ENCODE measurements at regions not wholly inside any gene's neighbourhood (a gene's known extent, or its start where the extent isn't known, plus 50 kb on each side); places are given as distances from the start of the nearest gene placed in this dataset.

- no peak overlapping the region for H3K4me3 Mint-ChIP-seq
- intact Hi-C loops (cut with micrococcal nuclease): no loop called here
- Histone ChIP-seq H3K79me2 (ENCODE audit: insufficient read depth, low read length) (no peaks in the 10 kb centered on the region), H3K27me3 (ENCODE audit: control insufficient read depth in 2 of 2, insufficient read depth in 2 of 2, low read length in 2 of 2) (no peaks in the 10 kb centered on the region), H3K4me1 (ENCODE audit: control insufficient read depth in 1 of 2, insufficient read depth in 2 of 2, low read length in 2 of 2) (no peaks in the 10 kb centered on the region), H4K20me1 (ENCODE audit: insufficient read depth, low read length) (no peaks in the 10 kb centered on the region), H3K4me3 (replicated peaks in 1 of 3; ENCODE audit: low read depth in 2 of 3, low read length in 3 of 3) (no peak overlapping the region), H3K4me2 (replicated peaks; ENCODE audit: extremely low read depth, low read length, poor library complexity, severe bottlenecking) (no peak overlapping the region), H2AFZ (ENCODE audit: insufficient read depth, low read depth, low read length, poor library complexity, severe bottlenecking) (no peak overlapping the region), H3K36me3 (replicated peaks in 1 of 2; ENCODE audit: control insufficient read depth in 1 of 2, insufficient read depth in 2 of 2, low read length in 2 of 2) (no peaks in the 10 kb centered on the region), H3K9me3 (replicated peaks in 1 of 2; ENCODE audit: control insufficient read depth in 1 of 2, insufficient read depth in 1 of 2, low read length in 2 of 2) (no peaks in the 10 kb centered on the region), H3K9ac (ENCODE audit: insufficient read depth, low read length, poor library complexity, severe bottlenecking) (no peak overlapping the region), H3K27ac (ENCODE audit: low read depth in 1 of 2, low read length in 2 of 2) (no peak overlapping the region)
- WGBS (ENCODE audit: insufficient coverage): 70% methylated on average over 2 of the region's 3 CpGs
- H3K9me3 Mint-ChIP-seq: peaks cover 0 to 1% (median 0%) of the 10 kb centered on the region in 7 donors
- TF ChIP-seq CTCF (IDR thresholded peaks at IDR 0.05): no peak
- DNase-seq: no peak
- H3K27me3 Mint-ChIP-seq (ENCODE audit: low read depth in 3 of 3): no peaks in the 10 kb centered on the region
- no peaks in the 10 kb centered on the region for H3K4me1 Mint-ChIP-seq
- H3K27ac Mint-ChIP-seq: no peak overlapping the region
- no peaks in the 10 kb centered on the region for H3K36me3 Mint-ChIP-seq
These were observed 310.7 kb upstream of the ZNF717 start for GRCh38 chr3:76096036-76096435.

- no peaks in the 10 kb centered on the region for H3K27me3 Mint-ChIP-seq (ENCODE audit: low read depth in 3 of 3)
- no peak overlapping the region for H3K27ac Mint-ChIP-seq
- WGBS (ENCODE audit: insufficient coverage): 80% methylated on average over 6 of the region's 7 CpGs
- no peak overlapping the region for H3K4me3 ChIP-seq (replicated peaks in 1 of 3; ENCODE audit: low read depth in 2 of 3, low read length in 3 of 3)
- H3K4me3 Mint-ChIP-seq: no peak overlapping the region
- intact Hi-C loops (cut with micrococcal nuclease): no loop called here
- H4K20me1 ChIP-seq (ENCODE audit: insufficient read depth, low read length): no peaks in the 10 kb centered on the region
- H3K4me2 ChIP-seq (replicated peaks; ENCODE audit: extremely low read depth, low read length, poor library complexity, severe bottlenecking): no peak overlapping the region
- H2AFZ ChIP-seq (ENCODE audit: insufficient read depth, low read depth, low read length, poor library complexity, severe bottlenecking): no peak overlapping the region
- H3K27ac ChIP-seq (ENCODE audit: low read depth in 1 of 2, low read length in 2 of 2): no peak overlapping the region
- H3K79me2 ChIP-seq (ENCODE audit: insufficient read depth, low read length): no peaks in the 10 kb centered on the region
- no peaks in the 10 kb centered on the region for H3K4me1 Mint-ChIP-seq
- H3K36me3 Mint-ChIP-seq: no peaks in the 10 kb centered on the region
- H3K9ac ChIP-seq (ENCODE audit: insufficient read depth, low read length, poor library complexity, severe bottlenecking): no peak overlapping the region
- H3K4me1 ChIP-seq (ENCODE audit: control insufficient read depth in 1 of 2, insufficient read depth in 2 of 2, low read length in 2 of 2): no peaks in the 10 kb centered on the region
- no peak for DNase-seq
- TF ChIP-seq CTCF (IDR thresholded peaks at IDR 0.05): no peak
- H3K9me3 ChIP-seq (replicated peaks in 1 of 2; ENCODE audit: control insufficient read depth in 1 of 2, insufficient read depth in 1 of 2, low read length in 2 of 2): no peaks in the 10 kb centered on the region
- H3K36me3 ChIP-seq (replicated peaks in 1 of 2; ENCODE audit: control insufficient read depth in 1 of 2, insufficient read depth in 2 of 2, low read length in 2 of 2): no peaks in the 10 kb centered on the region
- no peaks in the 10 kb centered on the region for H3K27me3 ChIP-seq (ENCODE audit: control insufficient read depth in 2 of 2, insufficient read depth in 2 of 2, low read length in 2 of 2)
- peaks cover 0 to 1% (median 0%) of the 10 kb centered on the region in 7 donors for H3K9me3 Mint-ChIP-seq
These were observed 311.7 kb upstream of the ZNF717 start for GRCh38 chr3:76096836-76097588.
